ENCODE measurements at regions not wholly inside any gene's neighbourhood (a gene's known extent, or its start where the extent isn't known, plus 50 kb on each side); places are given as distances from the start of the nearest gene placed in this dataset.

GRCh38 chr7:96870934-96871333 lies 134.4 kb upstream of the DLX6 start:
- ChIA-PET POLR2A (no interaction called here), RAD21 (ENCODE audit: unreplicated experiment) (no interaction called here), SMC1A (ENCODE audit: uncharacterized antibody, unreplicated experiment) (no interaction called here), CTCF (no interaction called here)
- BruUV-seq (replicated peaks) = no TSS peak
- H3K36me3 ChIP-seq (ENCODE audit: control insufficient read depth in 2 of 2, insufficient read depth in 2 of 2, low read length in 1 of 2) = no peaks in the 10 kb centered on the region
- H3K27ac ChIP-seq (ENCODE audit: control insufficient read depth, insufficient read depth) = no peak overlapping the region
- H2AFZ ChIP-seq (ENCODE audit: control insufficient read depth, low read depth, low read length) = no peak overlapping the region
- no peak for FAIRE-seq
- H3K79me2 ChIP-seq (ENCODE audit: control insufficient read depth, insufficient read depth, low read length) = no peaks in the 10 kb centered on the region
- no peak for ATAC-seq
- no peaks in the 10 kb centered on the region for H3K27me3 ChIP-seq (replicated peaks in 1 of 2; ENCODE audit: control insufficient read depth in 2 of 2, insufficient read depth in 2 of 2, low read length in 1 of 2)
- no peaks in the 10 kb centered on the region for H4K20me1 ChIP-seq (ENCODE audit: control insufficient read depth, insufficient read depth)
- no peaks in the 10 kb centered on the region for H3K4me1 ChIP-seq (ENCODE audit: control insufficient read depth, insufficient read depth, low read length)
- in situ Hi-C loops (cut with MboI) (no loop called here), intact Hi-C loops (cut with micrococcal nuclease; ENCODE audit: unreplicated experiment) (no loop called here)
- no peak overlapping the region for H3K9ac ChIP-seq (ENCODE audit: control insufficient read depth, insufficient read depth, low read length)
- DNase-seq (ENCODE audit: low read depth, low spot score) = no peak
- no peak overlapping the region for H3K4me3 ChIP-seq
- no peaks in the 10 kb centered on the region for H3K9me3 ChIP-seq (replicated peaks; ENCODE audit: control insufficient read depth, insufficient read depth, low read length)
- no peak overlapping the region for H3K4me2 ChIP-seq (ENCODE audit: control insufficient read depth, insufficient read depth)
- no peak for TF ChIP-seq IKZF1 (conservative IDR thresholded peaks at IDR 0.05)
- no peak for TF ChIP-seq ZNF687 (IDR thresholded peaks at IDR 0.05)
- no peak for TF ChIP-seq MYB (IDR thresholded peaks at IDR 0.05; ENCODE audit: borderline replicate concordance, low read depth, low read length)
- TF ChIP-seq MLLT1 (IDR thresholded peaks at IDR 0.05) = no peak
- no peak for TF ChIP-seq ATF3 (IDR thresholded peaks at IDR 0.05; ENCODE audit: borderline replicate concordance, extremely low read depth, low read depth, low read length)
- no peak for TF ChIP-seq ZBTB11 (CRISPR knock-in tag; IDR thresholded peaks at IDR 0.05)
- no peak for TF ChIP-seq POU2F2 (IDR thresholded peaks at IDR 0.05; ENCODE audit: borderline replicate concordance, low read depth, low read length)
- TF ChIP-seq ZNF274 (IDR thresholded peaks at IDR 0.05; ENCODE audit: insufficient read depth, insufficient read length) = no peak
- TF ChIP-seq BHLHE40 (IDR thresholded peaks at IDR 0.05; ENCODE audit: borderline replicate concordance in 1 of 2, low read depth in 2 of 2, low read length in 1 of 2) = no peak
- no peak for TF ChIP-seq CUX1 (IDR thresholded peaks at IDR 0.05; ENCODE audit: insufficient replicate concordance, low read depth, low read length)

Measured in GM12878 (cell line).